ENCODE measurements at regions not wholly inside any gene's neighbourhood (a gene's known extent, or its start where the extent isn't known, plus 50 kb on each side); places are given as distances from the start of the nearest gene placed in this dataset.
A peak's percentile ranks its signal among the peaks of the same experiment; 100 is the strongest.

DNA sequence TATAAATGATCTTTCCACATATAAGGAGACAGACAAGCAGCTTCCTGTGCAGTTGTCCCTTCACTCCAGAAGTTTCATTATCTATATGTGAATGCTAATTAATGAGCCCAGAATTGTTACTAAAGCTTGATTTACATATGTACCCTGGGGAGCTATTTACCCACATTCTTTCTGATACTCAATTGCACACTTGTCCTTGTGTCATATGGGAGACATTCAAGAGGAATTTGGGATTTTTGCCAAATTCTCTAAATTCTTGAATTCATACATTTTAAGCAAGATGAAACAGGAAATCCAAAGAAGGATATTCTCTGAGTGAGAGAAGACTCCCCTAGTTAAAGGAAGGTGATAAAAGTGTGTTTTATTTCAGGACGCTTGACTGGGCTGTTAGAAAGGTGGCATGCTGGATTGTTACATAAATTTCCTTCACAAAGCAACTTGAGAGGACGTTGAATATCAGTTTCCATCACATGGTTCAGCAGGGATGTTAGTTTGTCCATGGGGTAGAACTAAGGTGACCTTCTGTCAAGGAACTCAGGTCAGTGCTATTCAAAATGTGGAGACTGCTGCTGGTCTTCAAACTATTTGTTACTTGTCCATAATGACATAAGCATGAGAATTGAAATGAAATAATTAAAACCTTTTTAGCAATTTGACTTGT lies 368.2 kb downstream of the IRS1 start:
- DNase-seq (ENCODE audit: low read depth) = no peak

DNA sequence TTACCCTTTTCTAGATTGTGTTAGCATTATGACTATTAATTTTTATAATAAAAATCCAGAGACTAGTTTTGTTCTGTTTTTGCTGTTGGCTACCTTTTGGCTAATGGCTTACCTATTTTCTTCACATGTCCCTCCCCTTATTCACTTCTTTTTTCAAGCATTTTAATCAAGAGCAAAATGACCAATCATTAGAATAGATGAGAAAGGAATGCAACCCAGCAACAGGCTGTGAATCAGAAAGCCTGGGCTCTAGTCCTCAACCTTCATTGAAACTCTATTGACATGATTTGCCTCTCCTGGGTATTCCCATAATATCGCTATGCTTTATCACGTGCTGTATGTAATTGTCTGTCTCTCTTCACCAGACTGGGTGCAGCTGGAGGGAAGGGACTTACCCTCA lies 370.1 kb downstream of the IRS1 start:
- no peak for DNase-seq (ENCODE audit: low read depth)

DNA sequence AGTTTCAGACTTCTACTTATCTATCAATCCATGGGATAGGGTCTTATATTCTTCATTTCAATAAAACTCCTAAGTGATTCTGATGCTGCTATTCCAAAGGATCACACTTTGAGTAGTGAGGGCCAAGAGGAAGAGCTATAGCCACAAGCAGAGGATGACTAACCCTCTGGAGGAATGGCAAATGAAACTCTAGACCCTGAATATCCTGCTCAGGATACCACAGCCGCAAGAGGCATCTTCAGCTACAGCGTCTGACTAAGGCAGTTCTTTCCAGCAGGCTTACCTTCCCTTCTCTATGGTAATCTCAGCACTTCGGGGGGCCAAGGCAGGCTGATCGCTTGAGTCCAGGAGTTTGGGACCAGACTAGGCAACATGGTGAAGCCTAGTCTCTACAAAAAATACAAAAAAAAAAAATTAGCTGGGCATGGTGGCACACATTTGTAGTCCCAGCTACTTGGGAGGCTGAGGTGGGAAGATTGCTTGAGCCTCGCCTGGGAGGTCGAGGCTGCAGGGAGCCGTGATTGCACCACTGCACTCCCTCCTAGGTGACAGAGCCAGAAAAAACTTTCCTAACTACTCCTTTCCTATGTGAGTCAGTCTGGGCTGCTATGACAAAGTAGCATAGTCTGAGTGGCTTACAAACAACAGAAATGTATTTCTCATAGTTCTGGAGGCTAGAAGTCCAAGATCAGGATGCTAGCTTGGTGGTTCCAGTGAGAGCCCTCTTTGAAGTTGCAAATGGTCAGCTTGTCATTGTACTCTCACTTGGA lies 371.9 kb downstream of the IRS1 start:
- no peak for DNase-seq (ENCODE audit: low read depth)

DNA sequence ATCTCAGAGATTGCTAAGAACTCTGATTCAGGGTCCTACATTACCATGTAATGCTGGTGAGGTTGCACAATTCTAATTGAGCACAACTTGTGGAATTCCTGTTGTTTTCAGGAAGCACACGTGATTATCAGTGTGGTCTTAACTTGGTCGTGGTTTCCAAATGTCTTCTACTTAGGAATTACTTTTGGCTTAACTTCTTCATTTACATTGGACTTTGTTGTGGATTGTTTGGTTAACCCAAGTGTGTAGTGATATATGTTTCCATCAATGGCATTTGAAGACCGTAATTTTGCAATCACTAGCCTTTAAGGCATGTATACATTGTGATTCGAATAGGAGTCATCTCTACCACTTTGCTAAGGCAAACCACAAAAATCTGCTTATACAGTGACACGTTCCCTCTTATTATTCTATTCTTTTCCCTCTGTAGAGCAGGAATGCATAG lies 373.3 kb downstream of the IRS1 start:
- DNase-seq (ENCODE audit: low read depth) = no peak

DNA sequence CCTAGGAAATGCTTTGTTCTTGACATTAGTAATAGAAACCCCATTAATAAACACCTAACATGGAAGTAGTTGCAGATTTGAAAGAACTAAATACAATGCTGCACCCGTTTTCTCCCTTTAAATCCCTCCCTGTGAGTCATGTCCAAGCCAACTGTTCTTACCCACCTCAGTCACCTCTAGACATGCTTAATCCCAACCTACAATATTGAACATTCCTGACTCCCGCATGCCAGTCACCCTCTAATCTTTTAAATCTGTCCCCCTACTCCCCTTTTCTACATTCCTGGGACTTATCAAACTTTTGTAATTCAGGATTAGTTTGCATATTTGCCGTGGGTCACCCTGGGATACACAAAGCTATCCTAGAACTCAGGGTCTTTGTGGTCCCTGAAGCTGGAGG lies 374.6 kb downstream of the IRS1 start:
- DNase-seq (ENCODE audit: low read depth) = no peak

DNA sequence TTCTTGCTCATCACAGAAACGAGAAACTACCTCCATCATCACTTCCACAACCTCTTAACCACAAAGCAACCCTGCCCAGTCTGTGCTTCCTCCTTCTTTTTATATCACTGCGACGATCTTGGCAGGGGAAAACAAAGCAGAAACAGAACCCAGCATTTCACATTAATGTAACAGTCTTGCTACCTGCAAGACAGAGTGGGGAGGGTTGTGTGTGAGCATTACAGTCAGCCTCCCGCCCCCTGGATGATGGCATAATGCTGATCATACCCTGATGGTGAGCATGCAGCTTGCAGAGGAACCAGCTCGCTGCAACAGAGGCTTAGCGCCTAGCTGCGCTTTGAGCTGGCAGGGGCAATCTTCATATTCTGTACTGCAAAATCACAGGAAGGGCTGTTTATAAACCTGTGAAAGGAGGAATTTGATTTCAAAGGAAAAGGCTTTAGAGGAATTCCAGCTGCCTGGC lies 376.1 kb downstream of the IRS1 start:
- peak; percentile 25 for DNase-seq (ENCODE audit: low read depth)

DNA sequence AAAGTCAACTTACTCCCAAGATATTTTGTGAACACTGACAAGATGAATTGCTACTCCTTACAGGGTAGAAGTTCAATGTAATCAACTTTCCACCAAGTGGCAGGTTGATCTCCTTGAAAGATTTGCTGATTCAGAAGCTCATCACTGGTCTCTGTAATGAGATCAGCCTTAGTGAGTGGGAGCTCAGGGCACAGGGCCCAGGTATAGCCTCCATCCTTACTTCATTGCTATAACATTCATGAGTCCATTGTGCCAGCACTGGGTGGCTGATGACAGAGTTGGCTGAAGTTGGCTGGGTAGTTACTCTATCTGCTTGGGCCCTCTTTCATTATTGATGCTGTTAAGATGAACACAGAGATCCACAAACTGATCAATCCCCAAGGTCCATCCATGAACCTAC lies 379.0 kb downstream of the IRS1 start:
- no peak for DNase-seq (ENCODE audit: low read depth)

DNA sequence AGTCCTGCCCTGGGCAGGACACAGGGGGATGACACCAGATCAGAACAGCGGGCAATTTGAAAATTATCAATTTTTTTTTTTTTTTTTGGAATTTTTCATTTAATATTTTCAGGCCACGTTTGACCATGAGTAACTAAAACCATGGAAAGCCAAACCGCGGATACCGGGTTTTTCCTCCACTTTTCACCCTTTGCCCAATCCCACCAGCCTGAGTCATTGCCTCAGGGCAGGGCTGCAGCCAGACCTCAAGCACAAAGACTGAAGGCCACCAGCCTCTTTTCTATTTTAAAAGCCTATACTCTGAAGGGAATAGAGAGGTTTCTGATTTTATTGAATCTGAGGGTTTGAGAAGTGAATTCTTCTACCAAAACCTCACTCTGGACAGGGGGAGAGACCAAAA lies 381.1 kb downstream of the IRS1 start:
- DNase-seq (ENCODE audit: low read depth) = no peak

DNA sequence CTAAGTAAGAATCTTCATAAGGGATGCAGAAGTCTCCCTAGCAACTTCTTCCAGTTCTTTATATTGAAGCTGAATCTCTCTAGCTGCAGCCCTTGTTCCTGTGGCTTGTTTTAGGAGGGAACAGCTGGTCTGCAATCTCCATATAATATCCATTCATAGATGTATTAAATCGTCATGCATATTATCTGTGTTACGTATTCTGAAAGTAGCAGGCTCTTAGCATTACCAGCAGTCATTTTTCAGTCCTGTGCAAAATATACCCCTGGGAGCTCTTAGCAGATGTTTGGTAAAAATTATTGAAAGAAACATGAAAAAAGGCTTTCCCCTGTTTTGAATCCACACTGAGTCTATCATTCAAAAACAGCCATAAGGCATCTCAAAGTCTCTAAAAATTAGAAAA lies 385.3 kb downstream of the IRS1 start:
- no peak for DNase-seq (ENCODE audit: low read depth)

DNA sequence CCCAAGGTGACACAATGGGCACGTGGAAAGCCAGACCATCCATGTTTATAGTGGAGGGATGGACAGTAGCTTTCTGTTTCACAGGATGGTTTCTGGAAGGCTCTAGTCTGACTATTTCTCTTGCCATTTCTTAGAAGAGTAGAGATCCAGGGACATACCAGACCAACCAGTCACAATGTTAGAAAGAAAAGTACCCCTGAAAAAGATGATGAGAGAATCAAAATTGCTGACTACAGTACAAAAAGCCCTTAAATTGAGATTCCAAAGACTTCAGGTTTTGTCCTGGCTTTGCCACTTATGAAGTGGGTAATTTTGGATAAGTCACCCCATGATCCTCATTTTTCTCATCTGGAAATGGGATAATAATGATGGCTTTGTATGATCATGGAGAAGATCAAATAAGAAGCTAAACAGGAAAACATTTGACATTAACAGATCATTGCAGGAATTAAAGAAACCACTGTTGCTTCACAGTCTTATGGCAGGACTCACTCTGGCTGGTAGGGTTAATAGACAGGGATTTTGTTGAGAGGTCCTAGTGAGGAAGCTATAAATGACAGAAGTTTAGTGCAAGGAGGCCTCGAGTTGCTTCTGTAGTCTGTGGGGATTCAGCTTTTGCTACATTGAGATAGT lies 386.0 kb downstream of the IRS1 start:
- DNase-seq (ENCODE audit: low read depth) = no peak

DNA sequence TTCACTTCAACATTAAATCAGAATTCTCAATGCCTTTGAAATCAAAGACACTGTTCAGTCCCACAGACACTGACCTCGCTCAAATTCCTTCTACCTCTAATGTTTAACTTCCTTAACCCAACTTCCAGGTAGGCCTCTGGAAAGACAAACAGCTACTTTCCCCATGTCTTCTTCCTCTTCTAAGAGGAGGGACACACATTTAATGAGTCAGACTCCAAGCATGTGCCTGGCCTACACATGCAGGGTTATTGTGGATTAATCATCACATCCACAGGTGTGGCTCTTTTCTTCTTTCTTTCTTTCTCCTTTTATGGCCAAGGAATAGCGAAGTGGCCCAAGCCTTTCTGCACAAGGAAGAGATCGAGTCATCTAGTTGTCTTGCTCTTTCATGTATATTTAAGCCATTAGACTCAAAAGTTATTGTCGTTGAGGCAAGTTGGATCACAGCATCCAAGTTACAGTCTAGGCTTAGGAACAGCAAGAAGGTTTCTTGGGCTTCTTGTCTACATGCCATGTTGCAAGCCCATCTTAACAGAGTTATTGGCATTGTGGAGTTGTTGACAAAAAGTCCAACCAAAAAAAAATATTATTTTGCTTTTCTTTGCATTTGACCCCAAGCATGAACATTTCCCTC lies 387.8 kb downstream of the IRS1 start:
- DNase-seq (ENCODE audit: low read depth) = no peak

DNA sequence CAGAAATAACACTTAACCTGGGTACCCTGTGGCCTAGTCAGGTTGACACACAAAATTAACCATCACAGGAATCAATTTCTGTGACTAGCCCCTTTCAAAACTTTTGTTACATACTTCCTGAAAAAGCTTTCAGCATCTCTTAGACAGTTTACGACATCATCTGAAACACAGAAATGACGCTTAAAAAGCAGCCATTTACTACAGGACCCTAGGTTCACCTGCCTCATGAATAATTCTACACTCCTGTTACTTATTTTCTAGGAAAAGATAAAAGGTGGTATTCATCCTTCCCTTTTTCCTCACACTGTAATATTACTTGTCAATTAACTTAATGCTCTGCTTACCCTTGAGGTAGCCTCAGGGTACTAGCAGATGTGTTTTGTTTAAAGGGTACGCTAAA lies 388.4 kb downstream of the IRS1 start:
- DNase-seq (ENCODE audit: low read depth) = no peak

DNA sequence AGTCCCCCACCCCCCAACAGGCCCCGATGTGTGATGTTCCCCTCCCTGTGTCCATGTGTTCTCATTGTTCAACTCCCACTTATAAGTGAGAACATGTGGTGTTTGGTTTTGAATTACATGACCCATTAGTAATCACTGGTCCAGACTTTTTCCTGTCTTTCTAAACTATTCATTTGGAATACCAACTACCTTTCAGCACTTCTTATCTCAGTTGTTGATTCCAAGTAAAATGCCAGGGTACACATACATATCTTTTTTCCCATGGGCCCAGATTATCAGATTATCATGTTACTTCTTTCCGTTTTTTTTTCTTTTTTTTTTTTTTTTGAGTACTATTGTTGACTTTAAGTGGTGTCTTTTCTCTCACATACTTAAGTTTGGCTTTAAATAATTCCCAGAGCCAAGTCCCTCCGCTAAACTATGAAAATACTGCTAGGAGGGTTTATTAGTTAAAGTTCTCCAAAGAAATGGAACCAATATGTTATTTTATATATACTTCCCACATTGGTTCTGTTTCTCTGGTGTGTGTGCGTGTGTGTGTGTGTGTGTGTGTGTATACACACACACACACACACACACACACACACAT lies 389.3 kb downstream of the IRS1 start:
- no peak for DNase-seq (ENCODE audit: low read depth)

DNA sequence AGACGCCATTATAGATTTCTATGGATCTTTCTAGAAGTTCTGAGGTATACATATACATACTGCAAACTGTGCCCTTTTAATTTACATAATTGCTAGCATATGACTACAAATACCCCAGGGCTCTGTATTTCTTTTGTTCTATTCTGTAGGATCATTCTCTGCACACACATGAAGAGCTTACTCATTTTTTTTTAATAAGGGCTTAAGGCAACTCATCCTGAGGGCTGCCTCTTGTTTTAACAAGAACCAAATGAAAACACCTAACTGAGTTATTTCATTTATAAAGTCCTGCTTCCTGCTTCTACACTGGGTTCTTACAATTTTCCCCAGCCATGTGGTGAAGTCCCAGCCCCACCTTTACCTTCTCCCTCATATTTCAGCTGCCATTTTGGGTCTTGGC lies 390.5 kb downstream of the IRS1 start:
- DNase-seq (ENCODE audit: low read depth) = no peak

DNA sequence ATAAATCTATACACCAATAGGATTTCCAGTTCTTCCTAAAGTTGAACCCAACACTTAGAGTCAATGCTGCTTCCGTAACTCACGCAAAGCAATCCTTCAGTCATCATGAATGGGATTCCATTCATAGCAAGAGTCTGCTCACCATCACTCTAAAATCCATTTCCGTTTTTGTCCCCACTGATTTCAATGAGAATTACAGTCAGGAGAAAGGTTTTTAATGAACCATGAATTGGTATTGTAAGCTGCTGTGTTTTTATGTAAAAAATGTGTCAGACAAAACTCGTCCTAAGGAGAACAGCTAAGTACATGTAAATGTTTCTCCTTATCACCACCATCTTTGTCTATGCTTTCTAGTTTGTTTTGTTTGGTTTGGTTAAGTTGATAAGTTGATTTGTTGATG lies 391.5 kb downstream of the IRS1 start:
- no peak for DNase-seq (ENCODE audit: low read depth)

DNA sequence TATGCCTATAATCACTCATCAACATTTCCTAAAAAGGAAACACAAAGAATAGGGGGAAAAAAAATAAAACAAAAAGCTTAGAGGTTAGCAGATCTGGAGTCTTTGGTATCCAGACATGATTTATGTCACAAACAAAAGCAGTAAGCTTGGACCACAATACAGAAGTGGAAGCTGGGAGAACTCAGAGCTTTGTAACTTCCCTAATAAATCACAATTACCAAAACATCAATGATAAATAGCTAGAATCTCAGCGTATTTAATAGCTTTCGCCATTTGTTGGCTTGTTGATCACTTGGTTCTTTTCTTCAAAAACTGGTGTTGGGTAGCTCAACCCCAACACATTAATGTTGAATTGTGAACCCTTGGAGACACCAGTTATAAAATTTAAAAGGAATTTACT lies 392.5 kb downstream of the IRS1 start:
- DNase-seq (ENCODE audit: low read depth) = no peak

DNA sequence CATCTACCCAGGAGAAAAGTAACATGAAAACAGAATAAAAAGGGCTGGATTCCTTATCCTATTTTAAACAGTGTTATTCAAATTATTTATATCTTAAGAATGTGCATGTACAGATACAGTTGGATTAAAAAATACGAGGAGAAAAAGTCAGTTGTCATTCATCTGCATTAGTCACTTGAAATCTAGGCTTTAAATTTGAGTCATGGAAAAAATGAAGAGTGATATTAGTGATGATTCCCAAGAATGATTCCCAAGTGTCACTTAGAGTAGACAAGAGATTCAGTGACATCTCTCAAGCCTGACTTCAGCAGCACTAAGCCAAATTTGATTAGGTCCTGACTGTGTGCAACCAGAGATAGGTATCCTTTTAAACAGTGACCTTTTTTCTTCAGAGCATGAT lies 394.2 kb downstream of the IRS1 start:
- no peak for DNase-seq (ENCODE audit: low read depth)

DNA sequence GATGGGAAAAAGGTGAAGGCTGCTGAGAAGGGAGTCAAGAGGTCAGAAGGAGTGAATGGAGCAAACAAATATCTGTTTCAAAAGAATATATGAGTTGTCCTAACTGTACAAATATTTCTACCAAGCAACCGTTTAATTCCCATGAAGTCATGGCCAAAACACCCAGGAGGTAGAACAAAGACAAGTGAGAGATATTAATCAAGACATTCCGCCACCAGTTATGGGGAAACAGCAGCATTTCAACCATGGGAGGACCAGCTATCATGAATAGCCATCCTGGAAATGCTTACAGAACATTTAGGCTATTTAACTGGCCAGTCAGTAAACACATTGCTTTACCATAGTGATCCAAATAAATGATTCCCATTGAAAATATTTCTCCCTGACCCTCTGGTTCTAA lies 396.3 kb downstream of the IRS1 start:
- no peak for DNase-seq (ENCODE audit: low read depth)

DNA sequence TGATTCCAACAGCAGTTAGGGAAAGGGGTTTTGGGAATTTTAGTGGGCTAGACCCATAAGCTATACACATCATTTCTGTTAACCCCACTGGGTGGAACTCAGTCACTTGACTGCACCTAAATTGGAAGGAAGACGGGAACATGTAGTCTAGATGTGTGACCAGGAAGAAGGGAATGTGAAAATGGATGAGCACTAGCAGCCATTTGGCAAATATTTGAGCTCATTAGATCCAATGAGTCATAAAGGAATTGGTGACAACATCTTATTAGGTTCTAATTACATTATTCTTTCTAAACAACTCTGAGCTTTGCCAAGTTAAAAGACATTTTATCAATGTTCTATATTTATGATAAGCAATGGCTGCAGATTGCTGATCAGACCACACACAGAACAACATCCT lies 400.6 kb downstream of the IRS1 start:
- DNase-seq (ENCODE audit: low read depth) = no peak

DNA sequence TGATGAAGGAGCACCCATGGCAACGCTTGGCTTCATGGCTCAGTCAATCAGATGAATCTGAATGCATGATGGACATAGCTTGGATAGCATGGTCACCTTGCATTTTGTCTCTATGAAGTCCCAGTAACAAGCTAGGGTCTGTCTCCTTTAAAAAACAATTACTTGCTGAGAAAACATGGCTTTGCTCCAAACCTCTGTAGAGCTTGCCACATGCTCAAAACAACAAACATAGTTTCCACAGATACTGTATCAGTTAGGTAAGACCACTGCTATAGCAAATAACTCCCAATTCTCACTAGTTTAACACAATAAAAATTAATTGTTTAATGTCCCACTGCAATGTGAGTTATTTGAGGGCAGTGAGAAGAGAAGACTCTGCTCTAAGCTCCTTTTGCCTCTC lies 401.0 kb downstream of the IRS1 start:
- DNase-seq (ENCODE audit: low read depth) = no peak

DNA sequence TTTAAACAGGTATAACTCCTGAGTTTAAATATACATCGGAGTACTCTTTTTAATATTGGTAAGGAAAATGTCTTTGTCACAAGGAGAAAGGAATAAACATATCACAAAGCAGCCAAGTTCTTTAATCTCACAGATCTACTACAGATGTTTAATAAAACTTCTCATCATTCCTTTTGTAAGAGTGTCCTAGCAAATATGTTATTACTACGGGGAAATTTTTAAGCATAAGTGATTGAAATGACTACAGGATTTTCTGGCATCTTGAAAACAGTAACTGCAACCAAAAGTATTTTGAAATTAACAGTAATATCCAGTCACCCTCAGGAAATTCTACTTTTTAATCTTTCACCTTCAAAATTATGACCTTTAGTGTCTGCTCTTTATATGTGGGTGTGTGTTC lies 403.1 kb downstream of the IRS1 start:
- no peak for DNase-seq (ENCODE audit: low read depth)

DNA sequence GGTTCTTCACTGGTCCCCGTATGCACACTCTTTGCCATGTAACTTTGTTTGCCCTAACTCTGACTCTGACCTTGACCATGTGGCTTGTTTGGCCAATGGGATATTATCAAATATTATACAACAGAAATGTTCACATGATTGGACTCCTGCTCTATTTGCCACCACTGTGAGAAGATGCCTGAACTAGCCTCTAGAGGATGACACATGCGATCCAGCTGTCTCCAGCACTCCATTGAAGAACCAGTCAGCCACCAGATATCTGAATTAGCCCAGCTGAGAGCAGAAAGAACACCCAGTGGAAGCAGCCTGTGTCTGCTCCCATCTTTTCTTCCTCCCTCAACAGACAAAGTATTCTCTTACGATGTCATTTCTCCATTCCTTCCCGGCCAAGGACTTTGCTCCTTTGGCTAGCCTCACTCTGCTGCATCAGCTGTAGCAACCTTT lies 412.1 kb downstream of the IRS1 start:
- no peak for DNase-seq (ENCODE audit: low read depth)
